D721Med (cell line): ENCODE measurements at regions not wholly inside any gene's neighbourhood (a gene's known extent, or its start where the extent isn't known, plus 50 kb on each side); places are given as distances from the start of the nearest gene placed in this dataset.
"Not testable (repeated sequence)": the region's sequence is repeated elsewhere in the genome, so short reads cannot be mapped to it uniquely, and the experiment has no call there.

Experiments
- DNase-seq: peaks from one replicate; pipeline ENCODE4 v3.0.0; 2011; ENCODE audit warnings: low spot score; ENCODE audit not compliant: insufficient read length
- FAIRE-seq: peaks from 2 replicates; lab custom pipeline; 2011; peaks lifted over from hg19 to GRCh38; lab: Jason Lieb, UNC
- TF ChIP-seq, protein P1 (sequence below): IDR thresholded peaks from 2 replicates; pipeline ENCODE4 v1.5.1; 2012; ENCODE audit warnings: mild to moderate bottlenecking, control low read depth; ENCODE audit not compliant: insufficient read depth; ENCODE audit errors: missing control alignments

GRCh38 chr10:35995485-35995884, 353.4 kb upstream of the FZD8 start:
- DNase-seq (no peak), FAIRE-seq (no peak)
- TF ChIP-seq, protein P1, sequence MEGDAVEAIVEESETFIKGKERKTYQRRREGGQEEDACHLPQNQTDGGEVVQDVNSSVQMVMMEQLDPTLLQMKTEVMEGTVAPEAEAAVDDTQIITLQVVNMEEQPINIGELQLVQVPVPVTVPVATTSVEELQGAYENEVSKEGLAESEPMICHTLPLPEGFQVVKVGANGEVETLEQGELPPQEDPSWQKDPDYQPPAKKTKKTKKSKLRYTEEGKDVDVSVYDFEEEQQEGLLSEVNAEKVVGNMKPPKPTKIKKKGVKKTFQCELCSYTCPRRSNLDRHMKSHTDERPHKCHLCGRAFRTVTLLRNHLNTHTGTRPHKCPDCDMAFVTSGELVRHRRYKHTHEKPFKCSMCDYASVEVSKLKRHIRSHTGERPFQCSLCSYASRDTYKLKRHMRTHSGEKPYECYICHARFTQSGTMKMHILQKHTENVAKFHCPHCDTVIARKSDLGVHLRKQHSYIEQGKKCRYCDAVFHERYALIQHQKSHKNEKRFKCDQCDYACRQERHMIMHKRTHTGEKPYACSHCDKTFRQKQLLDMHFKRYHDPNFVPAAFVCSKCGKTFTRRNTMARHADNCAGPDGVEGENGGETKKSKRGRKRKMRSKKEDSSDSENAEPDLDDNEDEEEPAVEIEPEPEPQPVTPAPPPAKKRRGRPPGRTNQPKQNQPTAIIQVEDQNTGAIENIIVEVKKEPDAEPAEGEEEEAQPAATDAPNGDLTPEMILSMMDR = no peak

DNA sequence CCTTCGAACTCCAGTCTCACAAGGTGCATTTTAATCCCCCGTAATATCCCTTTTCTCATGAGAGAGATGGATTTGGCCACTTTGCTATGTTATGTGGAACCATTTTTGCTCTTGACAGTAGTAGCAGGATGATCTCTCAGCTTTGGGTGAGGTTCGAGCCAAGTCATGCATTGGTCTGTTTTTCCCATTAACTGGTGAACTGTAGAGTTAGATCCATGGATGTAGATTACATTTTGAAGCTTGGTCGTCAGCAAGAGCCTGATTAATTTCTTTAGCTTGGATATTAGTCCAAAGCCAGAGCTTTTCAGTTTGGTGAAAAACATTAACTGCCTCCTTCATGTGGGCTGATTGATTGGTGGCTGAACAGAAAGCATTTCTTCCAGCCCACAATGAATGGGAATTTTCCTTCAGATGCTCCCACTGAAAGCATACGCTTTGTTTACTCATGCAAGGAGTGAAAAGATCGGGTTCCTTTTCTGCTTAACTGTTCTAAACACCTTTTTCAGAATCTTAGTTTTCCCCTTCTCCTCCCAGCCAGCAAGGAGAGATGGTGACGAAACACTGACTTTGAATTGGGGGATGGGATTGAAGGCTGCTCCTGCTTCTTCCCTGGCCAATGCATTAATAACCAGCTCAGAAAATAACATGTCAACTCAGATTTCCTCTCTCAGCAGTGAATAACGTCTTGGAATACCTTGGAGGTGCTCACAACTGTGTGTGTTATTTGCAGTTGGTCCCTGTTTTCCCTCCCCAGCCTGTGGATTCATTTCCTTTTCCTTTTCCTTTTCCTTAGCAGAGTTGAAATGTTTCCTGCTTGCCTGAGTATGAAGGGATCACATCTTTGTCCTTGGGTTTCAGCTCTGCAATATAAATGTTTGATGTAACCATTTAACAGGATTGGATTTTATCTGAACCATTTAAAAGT, 351.8 kb upstream of the FZD8 start:
- no peak for FAIRE-seq
- DNase-seq = no peak
- TF ChIP-seq, protein P1 = no peak

- TF ChIP-seq, protein P1 = no peak
- FAIRE-seq (no peak), DNase-seq (no peak)
These were observed 350.0 kb upstream of the FZD8 start for GRCh38 chr10:35992107-35992506.

DNA sequence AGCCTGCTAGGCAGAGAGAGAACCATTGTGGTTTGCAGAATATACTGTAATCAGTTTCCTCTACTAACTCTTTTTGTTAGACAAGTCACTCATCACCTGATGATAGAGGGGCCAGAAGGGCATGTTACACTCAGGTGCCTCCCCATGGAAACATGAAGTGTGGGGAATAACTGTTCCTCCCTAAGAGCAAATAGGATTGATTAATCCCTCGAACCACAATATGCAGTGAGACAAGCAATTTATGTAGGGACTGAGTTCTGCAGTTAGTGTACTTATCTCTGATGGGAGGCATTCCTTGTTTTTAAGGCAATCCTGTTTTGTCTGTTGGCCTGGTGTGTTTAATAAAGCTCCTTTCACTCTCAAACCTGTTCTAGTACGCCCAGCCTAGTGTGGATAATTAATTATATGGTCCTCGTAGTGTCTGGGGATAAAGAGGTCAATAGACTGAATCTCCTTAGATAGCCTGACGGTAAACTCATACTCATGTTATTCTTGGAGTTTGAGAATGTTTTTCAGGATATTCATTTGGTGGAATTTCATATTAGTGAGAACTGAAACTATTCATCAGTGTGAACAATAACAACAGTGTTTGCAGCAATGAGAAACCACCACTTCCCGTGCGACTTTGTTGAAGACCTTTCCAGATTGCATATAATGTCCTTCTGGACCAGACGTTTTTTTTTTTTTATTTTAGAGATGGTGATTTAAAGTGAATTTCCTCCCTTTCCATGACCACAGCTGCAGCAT, 344.8 kb upstream of the FZD8 start:
- no peak for FAIRE-seq
- no peak for DNase-seq
- TF ChIP-seq, protein P1 = no peak

GRCh38 chr10:35979116-35979515, 337.0 kb upstream of the FZD8 start:
- no peak for DNase-seq
- TF ChIP-seq, protein P1 = no peak
- FAIRE-seq = no peak

GRCh38 chr10:35973912-35974591, 332.0 kb upstream of the FZD8 start:
- FAIRE-seq = not testable (repeated sequence)

DNA sequence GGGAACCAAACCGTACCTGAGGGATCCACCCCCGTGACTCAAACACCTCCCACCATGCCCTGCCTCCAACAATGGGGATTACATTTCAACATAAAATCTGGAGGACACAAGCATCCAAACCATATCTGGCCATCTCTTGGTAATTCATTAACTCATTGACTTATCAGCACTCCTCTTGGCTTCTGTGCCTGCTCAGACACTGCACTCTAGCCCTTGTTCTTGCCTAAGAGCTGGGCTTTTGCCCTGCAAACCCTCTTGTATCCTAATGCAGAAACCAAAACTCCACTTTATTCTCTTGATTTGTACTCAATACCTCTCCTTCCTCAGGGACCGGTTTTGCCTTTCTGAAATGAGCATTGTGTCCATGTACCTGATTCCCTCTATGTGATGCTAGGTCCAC, 330.2 kb upstream of the FZD8 start:
- DNase-seq (no peak), FAIRE-seq (no peak)
- TF ChIP-seq, protein P1 = no peak

More at GRCh38 chr10:35973912-35974591, 332.0 kb upstream of the FZD8 start:
- DNase-seq = not testable (repeated sequence)
